GM12892 (cell line): ENCODE measurements at regions not wholly inside any gene's neighbourhood (a gene's known extent, or its start where the extent isn't known, plus 50 kb on each side); places are given as distances from the start of the nearest gene placed in this dataset.

ENCODE experiments used
- DNase-seq: peaks from one replicate; pipeline ENCODE4 v3.0.0; 2011; ENCODE audit not compliant: insufficient read length
- FAIRE-seq: peaks from 2 replicates; lab custom pipeline; 2011; peaks lifted over from hg19 to GRCh38; lab: Jason Lieb, UNC
- POLR2A ChIP-seq: IDR thresholded peaks from 2 replicates; pipeline ENCODE4 v1.6.1; 2011; ENCODE audit warnings: low read depth, low read length, control low read depth
- POLR2AphosphoS5 ChIP-seq: IDR thresholded peaks from 2 replicates; pipeline ENCODE4 v1.6.1; 2011; ENCODE audit warnings: low read depth, low read length, control low read depth
- TAF1 ChIP-seq: IDR thresholded peaks from 2 replicates; pipeline ENCODE4 v1.6.1; 2011; ENCODE audit warnings: low read depth, mild to moderate bottlenecking, control low read depth, low read length, borderline replicate concordance

DNA sequence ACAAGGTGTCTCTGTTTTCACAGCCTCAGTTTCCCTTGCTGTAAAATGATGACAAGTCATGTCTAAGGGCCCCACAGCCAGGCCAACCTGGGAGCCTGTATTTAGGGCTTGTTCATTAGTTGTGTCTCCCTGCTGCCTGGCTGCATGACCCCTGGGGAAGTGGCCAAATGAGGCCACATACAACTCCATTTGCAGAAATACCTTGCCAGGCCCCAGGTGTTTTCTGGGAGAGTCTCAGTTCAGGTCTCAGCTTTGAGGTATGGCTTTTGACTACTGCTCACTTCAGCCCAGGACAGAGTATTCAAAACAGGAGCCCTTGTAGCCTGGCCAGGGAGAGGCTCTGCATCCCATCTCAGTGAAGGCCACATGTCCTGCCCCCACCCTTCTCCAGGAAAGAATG, 202.5 kb upstream of the MAMLD1 start:
- no peak for FAIRE-seq
- no peak for DNase-seq
- TF ChIP-seq POLR2AphosphoS5 (no peak), TAF1 (no peak), POLR2A (no peak)

GRCh38 chrX:150161193-150161592, 201.9 kb upstream of the MAMLD1 start:
- DNase-seq (no peak), FAIRE-seq (no peak)
- TF ChIP-seq POLR2A (no peak), POLR2AphosphoS5 (no peak), TAF1 (no peak)

DNA sequence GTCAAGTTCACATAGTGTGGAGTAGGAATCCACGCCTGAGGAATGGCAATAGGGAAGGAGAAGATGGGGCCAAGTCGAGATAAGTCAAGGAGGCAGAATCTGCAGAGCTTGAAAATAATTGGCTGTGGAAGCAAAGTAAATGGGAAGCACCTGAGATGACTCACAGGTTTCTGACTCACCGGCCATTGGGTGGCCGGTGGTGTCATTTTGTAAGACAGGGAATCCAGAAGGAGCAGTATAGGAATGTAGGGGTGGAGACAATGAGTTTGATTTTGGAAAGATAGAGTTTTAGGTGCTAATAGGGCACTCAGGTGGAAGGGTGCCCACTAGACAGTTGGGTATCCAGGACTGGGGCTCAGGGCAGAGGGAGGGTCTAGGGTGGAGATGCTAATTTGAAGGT, 201.0 kb upstream of the MAMLD1 start:
- FAIRE-seq = no peak
- no peak for TF ChIP-seq POLR2A
- TF ChIP-seq TAF1 = no peak
- TF ChIP-seq POLR2AphosphoS5 = no peak
- DNase-seq = no peak

GRCh38 chrX:150163221-150163930, 199.7 kb upstream of the MAMLD1 start:
- no peak for TF ChIP-seq TAF1
- TF ChIP-seq POLR2A = no peak
- no peak for TF ChIP-seq POLR2AphosphoS5
- FAIRE-seq = no peak
- no peak for DNase-seq

DNA sequence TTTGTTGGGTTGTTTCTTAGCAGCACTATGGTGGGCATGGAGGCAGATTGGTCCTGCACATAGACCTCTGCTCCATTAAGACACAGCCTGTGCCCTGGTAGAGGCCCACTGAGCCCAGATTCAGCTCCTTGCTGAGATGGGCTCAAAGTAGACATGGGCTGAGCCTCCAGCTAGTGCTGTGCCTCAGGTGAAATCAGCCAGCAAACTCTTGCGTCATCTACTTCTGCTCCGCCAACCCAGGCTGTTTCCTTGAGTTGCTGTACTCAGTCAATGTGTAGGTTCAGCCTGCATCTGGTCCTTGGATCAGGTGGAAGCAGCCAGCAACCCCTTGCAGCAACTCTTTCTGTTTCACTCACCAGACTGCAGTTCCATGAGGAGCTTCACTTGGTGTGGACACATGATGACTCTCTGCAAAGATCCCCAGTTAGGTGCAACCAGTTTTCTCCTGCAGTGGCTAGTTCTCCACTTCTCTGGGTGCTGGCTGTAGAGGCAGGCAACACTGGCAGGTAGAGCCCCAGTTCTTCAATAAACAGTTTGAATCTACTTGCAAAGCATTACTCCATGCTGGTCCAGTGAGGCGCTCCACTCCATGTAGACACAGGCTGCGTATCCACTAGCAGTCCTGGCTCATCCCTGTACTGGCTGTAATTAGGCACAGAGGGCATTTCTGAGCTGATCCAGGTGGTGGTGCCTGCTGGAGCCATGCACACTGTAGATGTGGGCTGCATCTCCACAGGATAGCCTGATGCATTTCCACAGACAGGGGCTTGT, 199.0 kb upstream of the MAMLD1 start:
- no peak for DNase-seq
- no peak for FAIRE-seq
- no peak for TF ChIP-seq TAF1
- no peak for TF ChIP-seq POLR2AphosphoS5
- no peak for TF ChIP-seq POLR2A

- FAIRE-seq (no peak), DNase-seq (no peak)
- no peak for TF ChIP-seq TAF1
- no peak for TF ChIP-seq POLR2AphosphoS5
- TF ChIP-seq POLR2A = no peak
Observed at GRCh38 chrX:150164971-150165600, 198.0 kb upstream of the MAMLD1 start.

DNA sequence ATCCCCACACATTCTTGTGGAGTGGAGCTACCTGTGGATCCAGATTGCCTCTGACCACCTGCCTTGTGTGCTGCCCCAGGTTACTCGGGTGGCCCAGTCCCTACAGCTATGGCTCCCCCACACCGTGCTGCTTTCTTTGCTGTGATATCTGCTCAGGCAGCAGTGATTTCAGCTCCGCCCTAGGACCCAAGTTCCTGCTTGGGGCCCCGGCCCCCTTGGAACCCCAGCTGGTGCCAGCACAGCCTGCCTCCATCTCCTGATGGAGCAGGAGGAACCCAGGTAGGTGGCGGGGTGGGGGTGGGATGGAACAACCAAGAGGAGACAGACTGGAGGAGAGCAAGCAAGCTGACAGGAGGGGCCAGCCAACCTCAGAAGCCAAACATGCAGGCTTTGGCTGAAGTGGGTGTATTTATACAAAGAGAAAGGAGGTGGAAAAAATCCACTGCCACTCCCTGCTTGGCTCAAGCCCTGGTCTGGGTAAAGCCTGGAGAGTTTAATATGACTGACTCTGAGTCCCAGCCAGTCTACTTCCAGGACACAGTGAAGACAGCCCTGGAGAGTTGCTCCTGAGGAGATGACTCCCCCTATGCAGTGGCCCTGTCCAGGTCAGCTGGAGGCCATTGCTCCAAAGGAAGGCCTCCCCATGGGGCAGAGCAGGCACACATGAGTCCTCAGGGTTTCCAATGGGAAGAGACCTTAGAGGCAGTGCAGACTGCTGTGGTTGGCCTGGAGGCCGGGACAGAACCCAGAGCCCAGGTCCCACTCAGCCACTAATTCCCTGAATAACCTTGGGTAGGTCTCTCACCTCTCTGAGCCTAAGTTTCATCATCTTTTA, 197.1 kb upstream of the MAMLD1 start:
- DNase-seq (no peak), FAIRE-seq (no peak)
- TF ChIP-seq TAF1 (no peak), POLR2AphosphoS5 (no peak), POLR2A (no peak)

- DNase-seq (no peak), FAIRE-seq (no peak)
- no peak for TF ChIP-seq TAF1
- no peak for TF ChIP-seq POLR2AphosphoS5
- TF ChIP-seq POLR2A = no peak
Observed at GRCh38 chrX:150167482-150168324, 195.4 kb upstream of the MAMLD1 start.

- DNase-seq (no peak), FAIRE-seq (no peak)
- TF ChIP-seq TAF1 = no peak
- no peak for TF ChIP-seq POLR2AphosphoS5
- TF ChIP-seq POLR2A = no peak
Observed at GRCh38 chrX:150182161-150182560, 181.0 kb upstream of the MAMLD1 start.

GRCh38 chrX:150184491-150184890, 178.6 kb upstream of the MAMLD1 start:
- no peak for TF ChIP-seq POLR2AphosphoS5
- no peak for TF ChIP-seq TAF1
- TF ChIP-seq POLR2A = no peak
- FAIRE-seq = no peak
- no peak for DNase-seq
